ENCODE measurements at regions not wholly inside any gene's neighbourhood (a gene's known extent, or its start where the extent isn't known, plus 50 kb on each side); places are given as distances from the start of the nearest gene placed in this dataset.

GRCh38 chr18:54531402-54532065 lies 59.5 kb upstream of the DYNAP start:
- intact Hi-C loops (cut with micrococcal nuclease), result no loop called here

GRCh38 chr18:54532222-54532621 lies 58.8 kb upstream of the DYNAP start:
- intact Hi-C loops (cut with micrococcal nuclease), result no loop called here

- intact Hi-C loops (cut with micrococcal nuclease), result no loop called here
Observed at GRCh38 chr18:54532962-54533361, 58.1 kb upstream of the DYNAP start.
